Uterus (tissue), 2 donors: ENCODE measurements at regions not wholly inside any gene's neighbourhood (a gene's known extent, or its start where the extent isn't known, plus 50 kb on each side); places are given as distances from the start of the nearest gene placed in this dataset.

Experiments
- POLR2A ChIP-seq, 2 donors: fragments of 450-650 bp; IDR thresholded peaks; one replicate each; pipeline ENCODE4 v1.6.1; 2016; ENCODE audit warnings: antibody characterized with exemption in 2 of 2, mild to moderate bottlenecking in 1 of 2, moderate library complexity in 1 of 2
- TF ChIP-seq, protein P1 (sequence below), 4 experiments: fragments of 200-600 bp in 2 of 4; fragments of 450-650 bp in 2 of 4; sonication (generic) in 2 of 4; IDR thresholded peaks; one replicate each; pipeline ENCODE4 v1.5.1; 2016 to 2019; ENCODE audit warnings: antibody characterized with exemption in 4 of 4, mild to moderate bottlenecking in 2 of 4, moderate library complexity in 1 of 4

- no peak for TF ChIP-seq POLR2A (IDR thresholded peaks at IDR 0.05)
- TF ChIP-seq, protein P1, sequence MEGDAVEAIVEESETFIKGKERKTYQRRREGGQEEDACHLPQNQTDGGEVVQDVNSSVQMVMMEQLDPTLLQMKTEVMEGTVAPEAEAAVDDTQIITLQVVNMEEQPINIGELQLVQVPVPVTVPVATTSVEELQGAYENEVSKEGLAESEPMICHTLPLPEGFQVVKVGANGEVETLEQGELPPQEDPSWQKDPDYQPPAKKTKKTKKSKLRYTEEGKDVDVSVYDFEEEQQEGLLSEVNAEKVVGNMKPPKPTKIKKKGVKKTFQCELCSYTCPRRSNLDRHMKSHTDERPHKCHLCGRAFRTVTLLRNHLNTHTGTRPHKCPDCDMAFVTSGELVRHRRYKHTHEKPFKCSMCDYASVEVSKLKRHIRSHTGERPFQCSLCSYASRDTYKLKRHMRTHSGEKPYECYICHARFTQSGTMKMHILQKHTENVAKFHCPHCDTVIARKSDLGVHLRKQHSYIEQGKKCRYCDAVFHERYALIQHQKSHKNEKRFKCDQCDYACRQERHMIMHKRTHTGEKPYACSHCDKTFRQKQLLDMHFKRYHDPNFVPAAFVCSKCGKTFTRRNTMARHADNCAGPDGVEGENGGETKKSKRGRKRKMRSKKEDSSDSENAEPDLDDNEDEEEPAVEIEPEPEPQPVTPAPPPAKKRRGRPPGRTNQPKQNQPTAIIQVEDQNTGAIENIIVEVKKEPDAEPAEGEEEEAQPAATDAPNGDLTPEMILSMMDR (IDR thresholded peaks at IDR 0.05): no peak
These were observed 66.3 kb upstream of the ZFR start for GRCh38 chr5:32510860-32511259.
